Loucy (cell line): ENCODE measurements at regions not wholly inside any gene's neighbourhood (a gene's known extent, or its start where the extent isn't known, plus 50 kb on each side); places are given as distances from the start of the nearest gene placed in this dataset.

Source experiments
- CTCF ChIP-seq: fragments of 200-600 bp; sonication (generic); conservative IDR thresholded peaks from 2 replicates; pipeline ENCODE4 v1.5.1; 2014; ENCODE audit warnings: mild to moderate bottlenecking, antibody characterized with exemption, low read length
- EZH2phosphoT487 ChIP-seq: fragments of 200-600 bp; IDR thresholded peaks from 2 replicates; pipeline ENCODE4 v1.6.1; 2018; ENCODE audit warnings: antibody characterized with exemption, mild to moderate bottlenecking, moderate library complexity, borderline replicate concordance

- TF ChIP-seq CTCF = no peak
- TF ChIP-seq EZH2phosphoT487 = no peak
Observed at GRCh38 chr5:110201791-110202190, 512.1 kb downstream of the MAN2A1 start.
